Lower leg skin (tissue), 4 donors: ENCODE measurements at regions not wholly inside any gene's neighbourhood (a gene's known extent, or its start where the extent isn't known, plus 50 kb on each side); places are given as distances from the start of the nearest gene placed in this dataset.

Source experiments
- DNase-seq, 2 donors: peaks; one replicate each; pipeline ENCODE4 v3.0.0-alpha.2; 2019; ENCODE audit warnings: low spot score in 2 of 2
- H3K4me3 ChIP-seq: fragments of 200-600 bp; sonication (generic); 2 replicates; pipeline ENCODE4 v1.5.1; 2017; ENCODE audit warnings: mild to moderate bottlenecking, low read depth; ENCODE audit not compliant: poor library complexity, severe bottlenecking
- CTCF ChIP-seq, 3 donors: fragments of 450-650 bp; IDR thresholded peaks; one replicate each; pipeline ENCODE4 v1.5.1; 2016; ENCODE audit warnings: antibody characterized with exemption in 3 of 3, mild to moderate bottlenecking in 3 of 3, moderate library complexity in 2 of 3
- POLR2A ChIP-seq, 2 donors: fragments of 450-650 bp; IDR thresholded peaks; one replicate each; pipeline ENCODE4 v1.6.1; 2016 to 2017; ENCODE audit warnings: antibody characterized with exemption in 2 of 2, mild to moderate bottlenecking in 1 of 2, moderate library complexity in 1 of 2
- WGBS, 2 donors: methylation state at CpG; one replicate each; pipeline ENCODE4 v1.1.5; 2018; 5-methylcytosine and 5-hydroxymethylcytosine counted together
- intact Hi-C: fragments of 100-400 bp; cut with DNase I; formaldehyde crosslinking; loops from one replicate; pipeline ENCODE4 v1.15.0; 2023; ENCODE audit warnings: low total_unique reads

DNA sequence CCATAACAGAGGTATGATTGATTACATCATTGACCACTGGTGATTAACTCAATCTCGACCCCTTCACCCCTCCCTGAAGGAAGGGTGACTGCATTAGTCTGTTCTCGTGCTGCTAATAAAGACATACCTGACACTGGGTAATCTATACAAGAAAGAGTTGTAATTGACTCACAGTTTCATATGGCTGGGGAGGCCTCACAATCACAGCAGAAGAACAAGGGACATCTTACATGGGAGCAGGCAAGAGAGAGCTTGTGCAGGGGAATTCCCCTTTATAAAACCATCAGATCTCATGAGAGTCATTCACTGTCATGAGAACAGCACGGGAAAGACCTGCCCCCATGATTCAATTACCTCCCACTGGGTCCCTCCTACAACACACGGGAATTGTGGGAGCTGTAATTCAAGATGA, 55.9 kb upstream of the TMCC3 start:
- DNase-seq = no peak
- no peak overlapping the region for H3K4me3 ChIP-seq
- no peak for TF ChIP-seq POLR2A (IDR thresholded peaks at IDR 0.05)
- no peak for TF ChIP-seq CTCF (IDR thresholded peaks at IDR 0.05)
- intact Hi-C loops = no loop called here
- WGBS, 2 donors = 34 to 40% methylated on average over 4 of the region's 4 CpGs

DNA sequence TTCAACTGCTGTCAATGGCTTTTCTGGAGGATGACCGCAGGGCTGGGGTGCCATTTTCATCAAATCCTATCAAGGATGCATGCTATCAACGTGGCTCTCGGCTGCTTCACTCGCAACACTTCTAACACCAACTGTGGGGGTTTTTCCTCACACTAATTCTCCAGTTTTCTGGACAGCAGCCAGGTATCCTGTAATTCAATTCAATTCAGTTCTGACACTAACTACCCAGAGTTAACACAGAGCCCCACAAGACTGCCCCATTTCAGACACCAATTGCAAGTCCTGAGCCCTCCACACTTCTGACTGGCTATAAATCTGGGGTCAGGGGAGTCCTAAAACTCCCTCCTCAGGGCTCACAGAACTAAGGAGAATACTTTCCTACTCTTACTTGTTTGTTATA, 55.3 kb upstream of the TMCC3 start:
- TF ChIP-seq POLR2A (IDR thresholded peaks at IDR 0.05) = no peak
- no peak for TF ChIP-seq CTCF (IDR thresholded peaks at IDR 0.05)
- no peak for DNase-seq
- intact Hi-C loops = no loop called here
- 93 to 98% methylated on average over 4 of the region's 4 CpGs for WGBS, 2 donors
- no peak overlapping the region for H3K4me3 ChIP-seq

DNA sequence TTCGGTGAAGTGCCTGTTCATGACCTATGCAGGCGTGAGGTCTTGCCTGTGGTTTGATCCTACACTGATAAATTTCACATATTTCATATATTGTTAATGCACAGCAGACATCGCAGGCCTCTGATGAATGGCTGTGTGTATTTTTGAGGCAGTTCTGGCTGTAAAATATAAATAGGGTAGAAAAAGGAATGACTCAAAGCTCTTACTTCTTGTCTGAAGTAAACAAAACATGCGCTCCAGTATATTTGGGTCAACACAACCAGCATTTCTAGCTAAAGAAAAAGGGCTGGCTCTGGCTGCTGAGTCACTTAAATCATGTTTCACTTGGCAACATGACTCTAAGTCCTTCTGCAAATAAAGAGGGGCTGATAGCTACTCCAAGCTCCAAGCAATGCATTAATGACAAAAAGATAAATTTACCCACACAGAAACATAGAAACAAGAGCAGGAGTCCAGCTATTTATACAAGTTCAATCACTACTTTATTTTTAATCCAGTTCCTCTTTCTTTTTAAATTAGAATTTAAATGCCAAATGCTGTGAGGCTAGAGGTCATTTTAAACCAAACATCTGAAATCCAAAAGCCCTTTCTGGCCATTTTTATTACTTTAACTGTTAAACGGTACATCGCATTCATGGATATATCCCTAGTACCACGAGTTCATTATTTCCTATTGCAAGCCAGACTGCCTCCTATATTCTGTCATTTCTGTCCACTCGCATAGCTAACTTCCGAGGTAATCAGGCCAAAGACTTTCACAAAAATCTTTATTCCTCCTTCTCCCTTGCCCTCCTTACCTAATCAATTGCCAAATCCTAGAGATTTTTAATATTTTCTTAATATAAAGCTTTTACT, 54.3 kb upstream of the TMCC3 start:
- no peak overlapping the region for H3K4me3 ChIP-seq
- intact Hi-C loops = no loop called here
- TF ChIP-seq POLR2A (IDR thresholded peaks at IDR 0.05) = no peak
- no peak for TF ChIP-seq CTCF (IDR thresholded peaks at IDR 0.05)
- DNase-seq = no peak
- WGBS, 2 donors = 62 to 63% methylated on average over 9 of the region's 9 CpGs

GRCh38 chr12:94702696-94703095, 52.3 kb upstream of the TMCC3 start:
- intact Hi-C loops = no loop called here
- WGBS, 2 donors = 88 to 95% methylated on average over 4 of the region's 4 CpGs

GRCh38 chr12:94701711-94702110, 51.4 kb upstream of the TMCC3 start:
- intact Hi-C loops = no loop called here

More at GRCh38 chr12:94702696-94703095, 52.3 kb upstream of the TMCC3 start:
- no peak overlapping the region for H3K4me3 ChIP-seq
- no peak for DNase-seq
- TF ChIP-seq CTCF (IDR thresholded peaks at IDR 0.05) (no peak), POLR2A (IDR thresholded peaks at IDR 0.05) (no peak)

More at GRCh38 chr12:94701711-94702110, 51.4 kb upstream of the TMCC3 start:
- DNase-seq = no peak
- 81 to 83% methylated on average over 2 of the region's 2 CpGs for WGBS, 2 donors
- no peak overlapping the region for H3K4me3 ChIP-seq
- TF ChIP-seq POLR2A (IDR thresholded peaks at IDR 0.05) (no peak), CTCF (IDR thresholded peaks at IDR 0.05) (no peak)
